ENCODE measurements at regions not wholly inside any gene's neighbourhood (a gene's known extent, or its start where the extent isn't known, plus 50 kb on each side); places are given as distances from the start of the nearest gene placed in this dataset.

GRCh38 chr1:219990782-219991510, 55.4 kb downstream of the EPRS1 start (continued):
- TF ChIP-seq PRDM15 (CRISPR knock-in tag; IDR thresholded peaks at IDR 0.05) (no peak), TARDBP (CRISPR knock-in tag; IDR thresholded peaks at IDR 0.05) (no peak), GRHL1 (CRISPR knock-in tag; conservative IDR thresholded peaks at IDR 0.05) (no peak), PAX8 (CRISPR knock-in tag; IDR thresholded peaks at IDR 0.05; ENCODE audit: borderline replicate concordance) (no peak), MAFF (IDR thresholded peaks at IDR 0.05; ENCODE audit: low read depth, low read length) (0 out of 2 replicates have a peak, but pooled peaks have one; percentile 24), ZNF678 (CRISPR knock-in tag; IDR thresholded peaks at IDR 0.05) (no peak), CTCF (CRISPR knock-in tag; IDR thresholded peaks at IDR 0.05) (peak; percentile 32; the same call in 1 of the 2 replicates), CEBPG (CRISPR knock-in tag; IDR thresholded peaks at IDR 0.05) (no peak), ZUFSP (CRISPR knock-in tag; IDR thresholded peaks at IDR 0.05; ENCODE audit: borderline replicate concordance) (no peak), RFXAP (CRISPR knock-in tag; IDR thresholded peaks at IDR 0.05; ENCODE audit: borderline replicate concordance) (no peak), MLLT10 (CRISPR knock-in tag; IDR thresholded peaks at IDR 0.05) (no peak), SIN3A (IDR thresholded peaks at IDR 0.05; ENCODE audit: borderline replicate concordance, low read depth, low read length) (no peak), ZNF879 (CRISPR knock-in tag; IDR thresholded peaks at IDR 0.05) (no peak), IKZF4 (CRISPR knock-in tag; IDR thresholded peaks at IDR 0.05; ENCODE audit: borderline replicate concordance, low read depth, not compliant biosample characterization) (no peak), ZNF570 (CRISPR knock-in tag; IDR thresholded peaks at IDR 0.05; ENCODE audit: borderline replicate concordance) (no peak), ZNF382 (CRISPR knock-in tag; IDR thresholded peaks at IDR 0.05; ENCODE audit: borderline replicate concordance) (no peak)

All from HepG2 (cell line).